Upper lobe of left lung (tissue), 6 donors: ENCODE measurements at regions not wholly inside any gene's neighbourhood (a gene's known extent, or its start where the extent isn't known, plus 50 kb on each side); places are given as distances from the start of the nearest gene placed in this dataset.
"Not testable (repeated sequence)": the region's sequence is repeated elsewhere in the genome, so short reads cannot be mapped to it uniquely, and the experiment has no call there.

ENCODE experiments used
- ATAC-seq, 2 donors: fragments of 200-7000 bp; cut with Tn5 transposase; one replicate each; pipeline ENCODE4 v1.9.1; 2022; ENCODE audit warnings: mild to moderate bottlenecking in 2 of 2, moderate library complexity in 2 of 2; ENCODE audit not compliant: low FRiP score in 2 of 2
- DNase-seq, 2 donors: peaks; one replicate each; pipeline ENCODE4 v3.0.0-alpha.2; 2019 to 2020
- H3K27ac ChIP-seq, 4 donors: fragments of 200-600 bp; sonication (generic); one replicate each; pipeline ENCODE4 v1.5.1; 2016 to 2019
- H3K27me3 ChIP-seq, 4 donors: fragments of 200-600 bp; sonication (generic); one replicate each; pipeline ENCODE4 v1.5.1; 2017 to 2019
- H3K36me3 ChIP-seq, 4 donors: fragments of 200-600 bp; sonication (generic); one replicate each; pipeline ENCODE4 v1.5.1; 2016 to 2019
- H3K4me1 ChIP-seq, 4 donors: fragments of 200-600 bp; sonication (generic); one replicate each; pipeline ENCODE4 v1.5.1; 2018 to 2019
- H3K4me3 ChIP-seq, 4 donors: fragments of 200-600 bp; sonication (generic); one replicate each; pipeline ENCODE4 v1.5.1; 2017 to 2019; ENCODE audit warnings: mild to moderate bottlenecking in 2 of 4, moderate library complexity in 1 of 4
- H3K9me3 ChIP-seq, 4 donors: fragments of 200-600 bp; sonication (generic); one replicate each; pipeline ENCODE4 v1.5.1; 2018 to 2019
- EP300 ChIP-seq, 4 donors: sonication (generic); formaldehyde crosslinking; IDR thresholded peaks; one replicate each; pipeline ENCODE4 v1.5.1; 2017; ENCODE audit warnings: antibody characterized with exemption in 4 of 4, control low read depth in 2 of 4
- POLR2A ChIP-seq, 4 donors: fragments of 450-650 bp; IDR thresholded peaks; one replicate each; pipeline ENCODE4 v1.5.1; 2016 to 2017; ENCODE audit warnings: antibody characterized with exemption in 4 of 4, mild to moderate bottlenecking in 2 of 4
- POLR2AphosphoS5 ChIP-seq, 2 donors: sonication (generic); formaldehyde crosslinking; IDR thresholded peaks; one replicate each; pipeline ENCODE4 v1.5.1; 2017; ENCODE audit warnings: antibody characterized with exemption in 2 of 2
- WGBS, 2 donors: methylation state at CpG; one replicate each; pipeline ENCODE4 v1.1.5; 2017 to 2018; 5-methylcytosine and 5-hydroxymethylcytosine counted together
- TF ChIP-seq, protein P1 (sequence below), 6 experiments: fragments of 450-650 bp in 4 of 6; fragments of 200-600 bp in 2 of 6; sonication (generic) in 2 of 6; IDR thresholded peaks; one replicate each; pipeline ENCODE4 v1.5.1; 2016 to 2019; ENCODE audit warnings: antibody characterized with exemption in 6 of 6
- donor health status: DM: no; HTN: no; CAD: no; lungs with moderate emphysema.
- donor health status: DM: no; HTN: yes; CAD: no; lungs with severe emphysema.

DNA sequence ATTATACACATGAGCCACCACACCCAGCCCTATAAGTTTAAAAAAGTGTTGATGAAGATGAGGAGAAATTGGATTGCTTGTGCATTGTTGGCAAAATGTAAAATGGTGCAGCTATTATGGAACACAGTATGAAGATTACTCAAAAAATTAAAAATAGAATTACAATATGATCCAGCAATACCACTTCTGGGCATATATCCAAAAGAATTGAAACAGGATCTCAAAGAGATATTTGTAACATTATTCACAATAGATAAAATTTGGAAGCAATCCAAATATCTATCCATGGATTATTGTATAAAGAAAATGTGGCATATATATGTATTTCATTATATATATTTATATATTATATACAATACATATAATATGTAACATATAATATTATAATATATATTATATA lies 515.6 kb upstream of the GNPDA2 start:
- TF ChIP-seq EP300 (IDR thresholded peaks at IDR 0.05): no peak
- no peak for TF ChIP-seq POLR2AphosphoS5 (IDR thresholded peaks at IDR 0.05)
- TF ChIP-seq POLR2A (IDR thresholded peaks at IDR 0.05): no peak
- TF ChIP-seq, protein P1, sequence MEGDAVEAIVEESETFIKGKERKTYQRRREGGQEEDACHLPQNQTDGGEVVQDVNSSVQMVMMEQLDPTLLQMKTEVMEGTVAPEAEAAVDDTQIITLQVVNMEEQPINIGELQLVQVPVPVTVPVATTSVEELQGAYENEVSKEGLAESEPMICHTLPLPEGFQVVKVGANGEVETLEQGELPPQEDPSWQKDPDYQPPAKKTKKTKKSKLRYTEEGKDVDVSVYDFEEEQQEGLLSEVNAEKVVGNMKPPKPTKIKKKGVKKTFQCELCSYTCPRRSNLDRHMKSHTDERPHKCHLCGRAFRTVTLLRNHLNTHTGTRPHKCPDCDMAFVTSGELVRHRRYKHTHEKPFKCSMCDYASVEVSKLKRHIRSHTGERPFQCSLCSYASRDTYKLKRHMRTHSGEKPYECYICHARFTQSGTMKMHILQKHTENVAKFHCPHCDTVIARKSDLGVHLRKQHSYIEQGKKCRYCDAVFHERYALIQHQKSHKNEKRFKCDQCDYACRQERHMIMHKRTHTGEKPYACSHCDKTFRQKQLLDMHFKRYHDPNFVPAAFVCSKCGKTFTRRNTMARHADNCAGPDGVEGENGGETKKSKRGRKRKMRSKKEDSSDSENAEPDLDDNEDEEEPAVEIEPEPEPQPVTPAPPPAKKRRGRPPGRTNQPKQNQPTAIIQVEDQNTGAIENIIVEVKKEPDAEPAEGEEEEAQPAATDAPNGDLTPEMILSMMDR (IDR thresholded peaks at IDR 0.05): no peak
- Histone ChIP-seq H3K4me3 (no peak overlapping the region), H3K4me1 (no peaks in the 10 kb centered on the region), H3K27me3 (no peaks in the 10 kb centered on the region), H3K9me3 (no peaks in the 10 kb centered on the region), H3K27ac (no peak overlapping the region), H3K36me3 (no peaks in the 10 kb centered on the region)
- DNase-seq (no peak), ATAC-seq (no peak)

DNA sequence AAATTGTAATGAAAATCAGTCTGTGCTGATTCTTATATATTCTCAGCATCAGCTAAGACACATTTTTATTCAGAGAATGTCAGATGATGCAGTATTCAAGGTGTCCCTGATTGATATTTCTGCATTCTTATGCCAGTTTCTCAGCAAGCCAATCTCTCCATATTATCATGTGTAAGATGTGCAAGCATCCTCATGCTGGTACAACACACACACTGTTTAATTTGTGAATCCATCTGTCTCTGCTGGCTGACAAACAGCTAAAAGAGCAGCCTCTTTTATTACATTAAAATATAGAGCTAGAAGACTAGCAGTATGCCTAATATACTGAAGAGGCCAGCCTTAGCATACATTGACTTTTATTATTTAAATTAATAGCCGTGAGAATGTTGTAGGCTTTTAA lies 502.9 kb upstream of the GNPDA2 start:
- H3K4me1 ChIP-seq: no peaks in the 10 kb centered on the region
- WGBS, 2 donors: 79% methylated on average over 1 of the region's 1 CpG
- ATAC-seq (no peak), DNase-seq (no peak)
- TF ChIP-seq, protein P1 (IDR thresholded peaks at IDR 0.05): no peak
- TF ChIP-seq EP300 (IDR thresholded peaks at IDR 0.05) (no peak), POLR2AphosphoS5 (IDR thresholded peaks at IDR 0.05) (no peak), POLR2A (IDR thresholded peaks at IDR 0.05) (no peak)
- peaks cover 0 to 4% (median under 1%) of the 10 kb centered on the region in 4 donors for H3K9me3 ChIP-seq
- H3K27ac ChIP-seq: no peak overlapping the region
- H3K4me3 ChIP-seq: no peak overlapping the region
- no peaks in the 10 kb centered on the region for H3K27me3 ChIP-seq
- H3K36me3 ChIP-seq: no peaks in the 10 kb centered on the region

DNA sequence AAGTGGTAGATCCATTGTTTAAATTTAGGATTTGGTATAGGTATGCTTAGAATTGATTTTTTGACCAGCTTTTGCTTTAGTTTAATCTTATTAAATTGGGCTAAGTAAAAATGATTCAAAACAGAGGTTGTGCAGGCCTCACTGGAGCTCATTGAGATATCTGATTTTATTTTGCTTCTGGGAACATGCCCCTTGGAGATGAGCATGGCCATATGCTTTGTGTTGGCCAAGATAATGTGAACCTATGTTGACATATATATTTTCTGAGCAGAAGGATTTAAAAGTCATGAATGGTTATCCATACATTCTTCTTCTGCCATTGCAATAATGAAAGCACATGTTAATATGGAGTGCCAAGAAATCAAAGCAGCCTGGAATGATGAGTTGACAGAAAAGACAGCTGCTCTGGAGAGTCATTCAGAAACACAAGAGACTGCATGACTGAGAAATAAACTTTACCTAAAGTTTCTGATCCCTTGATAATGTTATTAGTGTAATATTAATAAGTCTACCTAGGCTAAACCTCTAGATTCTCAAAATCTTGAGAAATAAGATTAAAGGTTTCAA lies 489.7 kb upstream of the GNPDA2 start:
- no peaks in the 10 kb centered on the region for H3K36me3 ChIP-seq

DNA sequence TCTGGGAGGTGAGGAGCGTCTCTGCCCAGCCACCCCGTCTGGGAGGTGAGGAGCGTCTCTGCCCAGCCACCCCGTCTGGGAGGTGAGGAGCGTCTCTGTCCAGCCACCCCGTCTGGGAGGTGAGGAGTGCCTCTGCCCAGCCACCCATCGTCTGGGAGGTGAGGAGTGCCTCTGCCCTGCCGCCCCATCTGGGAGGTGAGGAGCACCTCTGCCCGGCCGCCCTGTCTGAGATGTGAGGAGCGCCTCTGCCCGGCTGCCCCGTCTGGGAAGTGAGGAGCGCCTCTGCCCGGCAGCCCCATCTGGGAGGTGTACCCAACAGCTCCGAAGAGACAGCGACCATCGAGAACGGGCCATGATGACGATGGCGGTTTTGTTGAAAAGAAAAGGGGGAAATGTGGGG lies 482.1 kb upstream of the GNPDA2 start:
- not testable (repeated sequence) for H3K4me1 ChIP-seq, ATAC-seq, H3K4me3 ChIP-seq, H3K36me3 ChIP-seq, H3K27me3 ChIP-seq, H3K27ac ChIP-seq
- peaks cover 0 to 11% (median 0%) of the 10 kb centered on the region in 4 donors for H3K9me3 ChIP-seq
- DNase-seq: peak in 1 of 2 donors; percentile 60
- 95 to 96% methylated on average over 11 to 16 of the region's 21 CpGs for WGBS, 2 donors

More for the DNA sequence above, 489.7 kb upstream of the GNPDA2 start:
- H3K9me3 ChIP-seq: no peaks in the 10 kb centered on the region
- DNase-seq (no peak), ATAC-seq (no peak)
- TF ChIP-seq POLR2AphosphoS5 (IDR thresholded peaks at IDR 0.05) (no peak), POLR2A (IDR thresholded peaks at IDR 0.05) (no peak), EP300 (IDR thresholded peaks at IDR 0.05) (no peak)
- TF ChIP-seq, protein P1 (IDR thresholded peaks at IDR 0.05): no peak
- no peaks in the 10 kb centered on the region for H3K27me3 ChIP-seq
- H3K4me1 ChIP-seq: no peaks in the 10 kb centered on the region
- H3K27ac ChIP-seq: no peak overlapping the region
- no peak overlapping the region for H3K4me3 ChIP-seq

DNA sequence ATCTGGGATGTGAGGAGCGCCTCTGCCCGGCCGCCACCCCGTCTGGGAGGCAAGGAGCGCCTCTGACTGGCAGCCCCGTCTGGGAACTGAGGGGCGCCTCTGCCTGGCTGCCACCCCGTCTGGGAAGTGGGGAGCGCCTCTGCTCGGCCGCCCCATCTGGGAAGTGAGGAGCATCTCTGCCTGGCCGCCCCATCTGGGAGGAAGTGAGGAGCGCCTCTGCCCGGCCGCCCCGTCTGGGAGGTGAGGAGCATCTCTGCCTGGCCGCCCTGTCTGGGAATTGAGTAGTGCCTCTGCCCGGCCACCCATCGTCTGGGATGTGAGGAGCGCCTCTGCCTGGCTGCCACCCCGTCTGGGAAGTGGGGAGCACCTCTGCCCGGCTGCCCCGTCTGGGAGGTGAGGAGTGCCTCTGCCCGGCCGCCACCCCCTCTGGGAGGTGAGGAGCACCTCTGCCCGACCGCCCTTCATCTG lies 481.5 kb upstream of the GNPDA2 start:
- not testable (repeated sequence) for H3K4me3 ChIP-seq, H3K27me3 ChIP-seq, H3K36me3 ChIP-seq, H3K4me1 ChIP-seq, ATAC-seq, H3K27ac ChIP-seq
- 91% methylated on average over 25 of the region's 27 CpGs; no CpG with 5 or more reads in 1 of the 2 donors for WGBS, 2 donors
- DNase-seq: peak in 1 of 2 donors; percentile 69
- H3K9me3 ChIP-seq: peaks cover 0 to 11% (median 0%) of the 10 kb centered on the region in 4 donors

DNA sequence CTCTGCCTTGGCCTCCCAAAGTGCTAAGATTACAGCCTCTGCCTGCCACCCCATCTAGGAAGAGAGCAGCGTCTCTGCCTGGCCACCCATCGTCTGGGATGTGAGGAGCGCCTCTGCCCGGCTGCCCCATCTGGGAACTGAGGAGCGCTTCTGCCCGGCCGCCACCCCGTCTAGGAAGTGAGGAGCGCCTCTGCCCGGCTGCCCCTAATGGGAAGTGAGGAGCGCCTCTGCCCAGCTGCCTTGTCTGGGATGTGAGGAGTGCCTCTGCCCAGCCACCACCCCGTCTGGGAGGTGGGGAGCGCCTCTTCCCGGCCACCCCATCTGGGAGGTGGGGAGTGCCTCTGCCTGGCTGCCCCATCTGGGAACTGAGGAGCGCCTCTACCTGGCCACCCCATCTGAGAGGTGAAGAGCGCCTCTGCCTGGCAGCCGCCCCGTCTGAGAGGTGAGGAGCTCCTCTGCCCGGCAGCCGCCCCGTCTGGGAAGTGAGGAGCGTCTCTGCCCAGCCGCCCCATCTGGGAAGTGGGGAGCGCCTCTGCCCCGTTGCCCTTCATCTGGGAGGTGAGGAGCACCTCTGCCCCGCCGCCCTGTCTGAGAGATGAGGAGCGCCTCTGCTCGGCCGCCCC lies 481.0 kb upstream of the GNPDA2 start:
- WGBS, 2 donors: 89 to 97% methylated on average over 6 to 25 of the region's 30 CpGs
- not testable (repeated sequence) for H3K4me3 ChIP-seq, H3K27me3 ChIP-seq, ATAC-seq, H3K36me3 ChIP-seq, H3K4me1 ChIP-seq, H3K27ac ChIP-seq
- peaks cover 0 to 11% (median 0%) of the 10 kb centered on the region in 4 donors for H3K9me3 ChIP-seq
- peak in 1 of 2 donors; percentile 46 for DNase-seq
